Stimulated activated CD4-positive, alpha-beta T cell treated with anti-CD3 and anti-CD28 coated beads, Interleukin-1b, Interleukin-23, amount 100 ng/mL, for 1 hour (primary cell): ENCODE measurements at regions not wholly inside any gene's neighbourhood (a gene's known extent, or its start where the extent isn't known, plus 50 kb on each side); places are given as distances from the start of the nearest gene placed in this dataset.
"Not testable (repeated sequence)": the region's sequence is repeated elsewhere in the genome, so short reads cannot be mapped to it uniquely, and the experiment has no call there.

Source experiments
- DNase-seq, 2 donors: peaks; one replicate each; pipeline ENCODE4 v3.0.0-alpha.2; 2020; ENCODE audit warnings: low read depth in 2 of 2

DNA sequence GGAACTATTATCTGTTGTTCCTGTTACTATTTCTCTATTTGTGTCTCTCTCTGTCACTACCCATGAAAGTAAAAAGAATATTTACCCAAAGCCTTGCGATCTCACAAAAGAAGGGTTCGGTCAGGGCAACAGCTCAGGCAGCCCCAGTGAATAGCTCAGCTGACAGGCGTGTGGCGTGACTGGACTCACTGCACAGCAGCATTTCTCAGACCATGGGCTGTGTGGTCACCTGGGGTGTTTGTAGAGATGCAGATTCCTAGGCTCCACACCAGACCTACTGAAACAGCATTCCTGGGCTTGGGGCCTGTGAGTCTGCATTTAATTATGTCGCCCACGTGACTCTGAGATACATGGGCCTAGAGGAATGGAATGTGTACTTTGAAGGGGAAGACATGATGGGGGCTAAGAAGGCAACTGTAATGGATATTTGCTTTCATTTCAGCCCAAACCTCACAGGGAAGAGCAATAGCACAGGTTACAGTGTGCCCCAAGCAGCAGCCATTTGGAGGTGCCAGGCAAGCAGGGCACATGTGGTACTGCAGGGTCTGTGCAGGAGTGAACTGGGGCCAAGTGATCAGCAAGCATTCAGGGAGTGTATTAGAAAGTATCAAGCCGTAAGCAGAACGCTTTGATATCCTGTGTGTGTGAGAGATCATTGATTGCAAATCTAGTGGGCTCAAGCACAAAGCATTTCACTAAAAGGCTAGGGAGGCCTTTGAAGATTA, 90.4 kb upstream of the RBMS1 start:
- DNase-seq = no peak

DNA sequence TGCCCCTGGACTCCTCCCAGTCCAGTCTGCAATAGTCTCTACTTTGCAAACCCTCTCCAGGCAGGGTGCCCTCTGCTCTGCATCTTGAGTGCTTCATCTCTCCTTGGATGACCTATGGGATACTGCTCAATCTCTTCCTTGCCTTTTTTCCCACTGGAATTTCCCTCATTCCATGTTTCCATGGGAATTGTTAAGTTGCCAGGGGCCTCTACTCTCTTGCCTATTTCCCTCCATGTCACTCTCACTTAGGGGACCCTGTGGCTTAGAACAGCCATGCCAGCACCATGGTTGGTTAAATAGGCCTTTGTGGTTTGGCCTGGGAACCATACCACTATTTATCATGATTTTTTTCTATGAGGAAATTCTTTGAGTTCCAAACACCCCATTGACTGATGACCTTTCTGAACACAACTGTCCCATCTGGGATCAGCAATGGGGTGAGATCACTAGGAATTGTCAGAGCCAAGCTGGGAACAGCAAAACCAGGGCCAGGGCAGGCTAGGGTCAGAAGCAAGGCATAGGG, 91.4 kb upstream of the RBMS1 start:
- DNase-seq = no peak

DNA sequence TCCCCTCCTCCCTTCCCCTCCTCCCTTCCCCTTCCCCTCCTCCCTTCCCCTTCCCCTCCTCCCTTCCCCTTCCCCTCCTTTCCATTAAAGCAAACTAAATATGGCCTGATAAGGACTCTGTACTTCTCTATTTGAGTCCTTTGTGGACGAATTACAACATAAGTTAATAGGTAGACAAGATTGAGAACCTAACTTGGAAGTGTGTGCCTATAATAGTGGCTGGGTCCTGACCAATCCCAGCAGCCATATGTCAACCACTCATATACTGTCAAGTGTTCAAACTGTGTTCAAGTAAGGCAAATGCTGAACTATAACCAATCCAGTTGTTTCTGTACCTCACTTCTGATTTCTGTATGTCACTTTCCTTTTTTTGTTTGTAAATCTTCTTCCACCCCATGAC, 97.1 kb upstream of the RBMS1 start:
- no peak for DNase-seq

DNA sequence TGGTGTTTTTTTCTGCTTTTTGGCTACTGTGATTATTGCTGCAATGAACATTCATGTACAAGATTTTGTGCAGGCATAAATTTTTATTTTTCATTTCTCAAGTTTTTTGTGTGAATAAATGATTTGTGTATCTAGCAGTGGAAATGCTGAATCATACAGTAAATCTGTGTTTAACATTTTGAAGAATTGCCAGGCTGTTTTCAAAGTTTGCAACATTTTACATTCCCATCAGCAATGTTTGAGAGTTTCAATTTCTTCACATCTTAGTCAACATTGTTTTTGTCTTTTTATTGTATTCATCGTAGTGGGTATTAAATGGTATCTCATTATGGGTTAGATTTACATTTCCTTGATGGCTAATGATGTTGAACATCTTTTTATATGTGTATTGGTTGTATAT, 98.8 kb upstream of the RBMS1 start:
- no peak for DNase-seq

DNA sequence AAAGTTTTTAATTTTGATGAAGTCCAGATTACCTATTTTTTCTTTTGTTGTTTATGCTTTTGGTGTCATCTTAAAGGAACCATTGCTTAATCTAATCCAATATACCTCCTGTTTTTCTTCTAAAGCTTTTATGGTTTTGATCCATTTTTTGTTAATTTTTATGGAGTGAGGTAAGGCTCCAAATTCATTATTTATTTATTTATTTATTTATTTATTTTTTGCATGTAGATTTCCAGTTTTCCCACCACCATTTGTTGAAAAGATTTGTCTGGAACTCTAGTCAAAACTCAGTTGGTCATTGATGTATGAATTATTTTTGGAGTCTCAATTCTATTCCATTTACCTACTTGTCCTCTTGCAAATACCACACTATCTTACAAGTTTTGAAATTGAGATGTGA, 99.4 kb upstream of the RBMS1 start:
- DNase-seq = no peak

DNA sequence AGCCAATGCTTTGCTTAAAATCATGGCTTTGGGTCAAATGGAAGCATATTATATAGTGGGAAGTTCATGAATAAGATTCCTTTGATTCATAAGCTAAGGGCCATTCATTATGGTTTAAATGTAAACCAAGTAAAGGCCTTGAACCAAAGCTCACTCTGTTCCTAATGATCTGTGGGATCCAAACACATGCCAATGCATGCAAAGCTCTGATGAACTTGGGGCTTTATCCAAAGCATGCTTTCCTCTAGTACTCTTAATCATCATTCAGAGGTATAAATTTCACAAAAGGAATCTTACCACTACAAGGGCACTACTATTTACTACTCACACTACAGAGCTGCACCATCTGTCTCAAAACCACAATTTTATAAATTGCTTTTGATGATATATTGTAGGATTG, 102.8 kb upstream of the RBMS1 start:
- no peak for DNase-seq

DNA sequence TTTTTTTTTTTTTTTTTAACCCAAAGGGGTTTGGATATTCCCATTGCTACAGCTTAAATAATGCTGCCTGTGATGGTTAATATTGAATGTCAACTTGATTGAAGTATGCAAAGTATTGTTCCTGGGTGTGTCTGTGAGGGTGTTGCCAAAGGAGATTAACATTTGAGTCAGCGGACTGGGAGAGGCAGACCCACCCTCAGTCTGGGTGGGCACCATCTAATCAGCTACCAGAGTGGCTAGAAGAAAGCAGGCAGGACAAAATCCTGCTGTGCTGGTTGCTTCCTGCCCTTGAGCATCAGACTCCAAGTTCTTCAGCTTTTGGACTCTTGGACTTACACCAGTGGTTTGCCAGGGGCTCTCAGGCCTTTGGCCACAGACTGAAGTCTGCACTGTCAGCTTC, 106.8 kb upstream of the RBMS1 start:
- DNase-seq = not testable (repeated sequence)

DNA sequence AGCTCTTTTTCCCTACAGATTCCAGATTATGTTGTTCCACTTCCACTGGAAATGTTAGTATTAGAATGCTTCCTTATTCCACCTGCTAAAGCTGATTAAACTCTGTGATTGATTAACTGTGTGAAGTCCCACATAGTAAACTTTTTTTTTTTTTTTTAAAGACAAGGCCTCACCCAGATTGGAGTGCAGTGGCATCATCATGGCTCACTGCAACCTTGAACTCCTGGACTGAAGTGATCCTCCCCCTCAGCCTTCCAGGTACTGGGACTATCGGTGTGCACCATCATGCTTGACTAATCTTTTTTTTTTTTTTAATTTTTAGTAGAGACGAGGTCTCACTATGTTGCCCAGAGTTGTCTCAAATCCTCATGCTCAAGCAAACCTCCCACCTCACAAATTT, 108.5 kb upstream of the RBMS1 start:
- DNase-seq = no peak

DNA sequence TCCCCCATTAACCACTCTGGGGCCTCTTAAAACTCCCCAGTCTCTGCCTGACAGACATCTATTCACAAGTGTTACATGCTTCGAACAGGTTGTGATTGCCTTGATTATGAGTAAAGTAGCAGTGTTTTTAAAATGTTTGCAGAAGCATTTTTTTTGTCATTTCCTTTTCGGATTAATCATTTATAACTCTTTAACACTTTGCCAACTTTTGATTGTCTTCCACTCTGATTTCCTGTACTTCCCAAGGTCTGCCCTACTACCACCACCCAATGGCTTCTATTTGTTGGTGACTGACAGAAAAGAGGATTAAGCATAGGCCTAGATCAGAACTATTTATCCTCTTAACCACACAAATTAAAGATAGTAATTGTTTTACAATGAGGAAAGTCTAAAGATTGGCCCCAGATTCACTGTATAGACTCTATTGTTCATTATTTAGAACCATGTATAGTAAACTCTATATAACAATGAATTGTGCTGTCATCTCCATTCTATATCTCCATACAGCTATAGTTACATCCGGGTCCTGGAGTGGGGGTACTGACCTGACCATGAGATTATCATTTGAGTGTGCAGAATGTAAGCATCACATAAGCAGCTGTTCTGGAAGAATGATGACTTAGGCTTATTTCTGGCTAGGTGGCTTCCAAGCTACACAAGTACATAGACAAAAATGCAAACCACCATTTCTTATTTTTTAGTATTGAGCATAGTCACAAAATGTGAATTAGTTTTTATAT, 110.3 kb upstream of the RBMS1 start:
- no peak for DNase-seq

DNA sequence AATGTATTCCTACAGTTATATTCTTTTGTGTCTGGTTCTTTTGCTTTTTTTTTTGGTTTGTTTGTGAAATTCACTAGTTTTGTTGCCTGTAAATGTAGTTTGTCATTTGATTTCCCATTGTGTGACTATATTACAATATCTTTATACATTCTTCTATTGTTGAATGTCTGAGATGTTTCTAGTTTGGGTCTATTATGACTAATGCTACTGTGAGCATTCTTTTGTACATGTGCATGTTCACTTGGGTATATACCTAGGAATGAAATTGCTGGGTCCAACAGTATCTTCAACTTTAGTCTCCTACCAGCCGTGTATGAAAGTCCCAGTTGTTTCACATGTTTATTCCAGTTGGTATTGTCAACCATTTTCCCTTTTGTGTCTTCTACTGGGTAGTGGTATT, 112.7 kb upstream of the RBMS1 start:
- DNase-seq = no peak

DNA sequence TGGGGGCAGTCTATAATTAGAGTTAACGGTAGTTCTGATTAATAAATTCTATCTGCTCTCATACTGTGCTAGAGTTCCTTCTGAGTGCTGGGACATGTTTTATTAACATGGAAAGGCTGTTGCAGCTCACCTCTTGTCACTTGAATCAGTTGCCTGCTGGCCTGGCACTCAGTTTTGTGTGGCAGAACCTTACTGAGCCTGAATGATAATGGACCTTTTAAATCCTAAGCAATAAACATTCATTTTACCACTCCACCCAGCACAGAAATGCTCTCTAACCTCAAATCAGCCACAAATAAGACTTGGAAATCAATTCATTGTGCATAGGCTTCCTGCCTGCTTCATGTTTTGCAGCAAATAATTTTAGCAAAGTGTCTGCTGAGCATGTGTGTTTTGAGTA, 115.0 kb upstream of the RBMS1 start:
- DNase-seq = no peak

DNA sequence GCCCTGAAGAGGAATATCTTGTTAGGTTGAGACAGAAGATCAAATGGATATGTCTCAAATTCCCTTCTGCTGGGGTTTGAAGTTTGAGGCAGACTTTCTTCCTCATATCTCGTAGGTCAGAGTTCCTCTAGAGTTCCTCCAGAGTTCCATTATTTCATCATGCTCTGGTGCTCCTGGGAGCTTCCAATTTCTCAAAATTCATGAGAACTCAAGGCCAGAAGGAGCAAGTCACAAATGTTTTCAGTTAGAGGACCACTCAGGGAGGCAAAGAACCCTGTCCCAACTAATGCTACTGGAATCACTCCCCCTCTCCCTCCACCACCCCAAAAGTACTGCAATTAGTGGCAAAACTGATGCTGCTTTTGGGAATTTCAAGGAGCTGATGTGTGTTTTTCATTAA, 115.7 kb upstream of the RBMS1 start:
- no peak for DNase-seq

DNA sequence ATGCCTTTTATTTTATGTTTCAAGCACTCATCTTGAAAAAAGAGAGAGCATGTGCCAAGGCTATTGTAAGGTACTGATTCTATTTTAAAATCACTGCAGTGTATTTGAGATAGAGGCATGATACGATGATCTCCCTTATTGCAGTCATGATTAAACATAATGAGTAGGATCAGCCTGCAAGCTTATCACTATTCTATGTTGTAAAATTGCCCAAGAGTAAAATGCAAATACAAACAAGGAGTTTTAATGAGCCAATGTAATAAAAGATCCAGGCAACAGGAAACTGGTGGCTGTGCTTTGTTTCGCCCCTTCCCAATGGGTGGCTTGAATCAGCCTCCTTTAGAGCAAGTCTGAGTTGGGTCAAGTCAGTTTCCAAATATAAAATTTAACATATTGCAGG, 116.4 kb upstream of the RBMS1 start:
- no peak for DNase-seq

DNA sequence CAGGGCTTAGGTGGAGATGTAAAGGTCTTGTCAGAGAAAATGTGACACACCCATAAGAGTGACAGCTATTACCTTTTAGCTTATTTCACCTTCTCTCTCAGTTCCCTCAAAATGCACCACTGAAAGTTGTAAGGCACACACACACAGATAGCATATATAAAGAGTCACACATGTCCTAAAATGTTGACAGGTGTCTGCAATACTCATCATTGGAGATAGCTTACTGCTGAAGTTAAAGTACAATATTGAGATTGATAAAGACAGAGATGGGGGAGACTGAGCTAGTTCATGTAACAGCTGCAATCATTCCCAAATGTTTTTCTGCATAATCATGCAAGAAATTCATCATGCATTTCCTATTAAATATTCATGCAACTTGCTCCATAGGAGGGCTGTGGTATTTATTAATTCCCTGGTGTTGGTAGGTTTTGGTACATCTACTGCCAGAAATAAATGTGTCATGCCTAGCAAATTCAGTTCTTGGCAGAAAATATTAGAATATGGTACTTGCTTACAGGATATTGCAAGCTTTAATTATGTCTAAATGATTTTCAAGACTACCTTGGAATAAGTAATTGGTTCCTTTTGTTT, 118.8 kb upstream of the RBMS1 start:
- DNase-seq = no peak

DNA sequence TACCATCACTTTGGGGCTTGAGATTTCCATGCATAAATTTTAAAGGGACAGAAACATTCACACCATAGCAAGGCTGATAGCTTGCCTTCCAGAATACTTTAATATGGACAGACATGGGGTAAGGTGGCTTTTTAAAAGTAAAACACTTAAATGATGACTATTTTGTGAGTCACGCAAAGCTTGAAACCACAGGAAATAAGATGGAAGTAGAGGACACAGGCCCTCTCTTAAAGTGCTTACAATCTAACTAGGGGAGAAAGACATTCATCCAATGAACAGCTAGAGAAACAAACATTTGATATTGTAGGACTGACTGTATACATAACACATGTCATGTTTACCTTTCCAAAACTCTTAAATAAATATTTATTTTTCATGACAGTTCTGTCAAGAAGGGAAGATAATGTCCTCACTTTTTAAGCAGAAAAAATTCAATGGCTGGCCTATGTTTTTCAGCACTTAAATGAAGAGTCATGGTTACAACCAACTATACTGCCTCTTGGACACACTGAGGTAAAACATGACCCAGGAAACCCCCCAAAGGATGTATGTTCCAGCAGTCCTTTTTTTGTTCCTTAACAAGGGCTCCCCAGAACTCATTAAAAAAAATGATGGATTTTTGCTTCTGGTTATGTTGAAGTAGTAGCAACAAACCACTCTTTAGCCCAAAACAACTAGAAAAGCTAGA, 120.0 kb upstream of the RBMS1 start:
- DNase-seq = no peak

DNA sequence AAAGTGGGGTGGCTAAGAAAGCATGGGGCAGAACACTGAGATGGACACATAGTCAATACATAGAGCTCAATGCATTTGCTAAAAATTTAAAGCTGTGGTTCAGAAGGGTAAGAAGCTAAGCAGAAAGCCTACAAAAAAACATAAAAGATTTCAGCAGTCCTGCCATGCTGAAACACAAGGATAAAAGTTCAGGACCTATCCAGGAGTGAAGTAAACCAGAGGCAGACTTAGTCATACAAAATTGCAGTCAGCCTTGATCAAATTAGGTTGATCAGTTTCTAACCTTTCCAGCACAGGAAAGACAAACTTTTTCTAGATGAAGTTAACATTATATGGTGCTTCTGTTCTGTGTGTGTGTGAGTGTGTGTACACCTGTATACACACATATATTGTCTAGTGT, 120.8 kb upstream of the RBMS1 start:
- no peak for DNase-seq

DNA sequence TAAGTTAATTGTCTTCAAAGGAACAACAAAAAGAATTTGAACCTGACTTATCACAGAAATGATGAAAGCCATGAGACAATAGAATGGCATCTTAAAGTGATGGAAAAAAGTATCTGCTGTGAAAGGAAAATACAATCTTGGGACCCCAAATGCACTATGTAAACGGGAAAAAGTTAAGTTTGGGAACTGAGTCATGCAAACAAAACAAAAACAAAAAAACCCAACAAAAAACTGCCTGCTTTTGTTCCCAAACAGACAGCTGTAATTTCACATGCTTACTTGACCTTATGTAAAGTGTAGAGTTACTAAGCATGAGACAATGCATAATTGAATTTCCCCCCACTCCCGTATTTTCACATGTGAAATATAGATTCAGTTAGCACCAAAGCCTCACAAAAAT, 122.1 kb upstream of the RBMS1 start:
- DNase-seq = no peak

DNA sequence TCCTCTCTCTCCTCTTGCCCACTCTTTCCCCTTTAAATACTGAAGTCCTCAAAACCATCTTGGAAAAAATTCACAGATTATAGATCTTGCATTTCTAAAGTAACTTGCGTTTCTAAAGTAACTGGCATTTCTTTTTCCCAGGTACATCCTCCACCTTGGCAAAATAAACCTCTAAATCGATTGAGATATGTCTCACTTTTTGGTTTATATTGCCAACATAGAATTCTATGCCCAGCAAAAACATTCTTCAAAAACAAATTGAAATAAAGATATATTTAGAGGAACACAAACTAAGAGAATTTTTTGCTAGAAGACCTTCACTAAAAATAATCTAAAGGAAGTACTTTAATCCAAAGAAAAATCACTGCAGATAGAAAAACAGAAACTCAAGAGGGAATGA, 122.5 kb upstream of the RBMS1 start:
- no peak for DNase-seq

DNA sequence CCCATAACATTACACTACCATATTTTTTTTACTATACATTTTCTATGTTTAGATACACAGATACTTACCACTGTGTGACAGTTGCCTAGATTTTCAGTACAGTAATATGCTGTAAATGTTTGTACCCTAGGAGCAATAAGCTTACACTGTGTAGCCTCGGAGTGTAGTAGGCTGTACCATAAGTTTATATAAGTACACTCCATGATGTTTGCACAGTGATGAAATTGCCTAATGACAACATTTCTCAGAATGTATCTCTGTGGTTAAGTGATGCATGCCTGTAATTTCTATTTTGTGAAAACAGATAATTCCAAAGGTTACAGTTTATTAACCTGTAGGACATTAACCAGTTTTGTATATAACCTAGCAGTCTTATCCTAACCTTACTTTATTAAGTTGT, 128.1 kb upstream of the RBMS1 start:
- no peak for DNase-seq

DNA sequence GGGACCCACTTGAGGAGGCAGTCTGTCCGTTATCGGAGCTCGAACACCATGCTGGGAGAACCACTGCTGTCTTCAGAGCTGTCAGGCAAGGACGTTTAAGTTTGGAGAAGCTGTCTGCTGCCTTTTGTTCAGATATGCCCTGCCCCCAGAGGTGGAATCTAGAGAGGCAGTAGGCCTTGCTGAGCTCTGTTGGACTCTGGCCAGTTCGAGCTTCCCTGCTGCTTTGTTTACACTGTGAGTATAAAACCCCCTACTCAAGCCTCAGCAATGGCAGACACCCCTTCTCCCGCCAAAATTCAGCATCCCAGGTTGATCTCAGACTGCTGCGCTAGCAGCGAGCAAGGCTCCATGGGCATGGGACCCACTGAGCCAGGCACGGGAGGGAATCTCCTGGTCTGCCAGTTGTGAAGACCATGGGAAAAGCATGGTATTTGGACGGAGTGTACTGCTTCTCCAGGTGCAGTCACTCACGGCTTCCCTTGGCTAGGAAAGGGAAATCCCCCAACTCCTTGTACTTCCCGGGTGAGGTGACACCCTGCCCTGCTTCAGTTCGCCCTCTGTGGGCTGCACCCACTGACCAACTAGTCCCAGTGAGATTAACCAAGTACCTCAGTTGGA, 134.5 kb upstream of the RBMS1 start:
- not testable (repeated sequence) for DNase-seq

DNA sequence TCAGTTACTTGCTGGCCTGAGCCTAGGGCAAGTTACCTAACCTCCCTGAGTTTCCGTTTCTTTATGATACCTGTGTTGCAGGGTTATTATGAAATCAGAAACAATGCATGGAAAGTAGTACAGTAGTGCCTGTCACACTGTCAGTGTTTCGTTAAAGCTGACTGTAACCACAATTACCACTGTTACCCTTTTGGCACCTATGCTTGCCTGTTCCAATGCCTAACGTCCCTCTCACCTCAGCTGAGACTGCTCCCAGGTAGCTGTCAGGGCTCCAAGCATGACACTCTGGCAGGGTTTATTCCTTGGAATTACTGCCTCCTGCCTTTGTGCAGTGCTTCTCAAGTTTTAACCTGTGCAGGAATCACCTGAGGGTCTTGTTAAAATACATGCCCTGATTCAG, 135.2 kb upstream of the RBMS1 start:
- DNase-seq = no peak
